ENCODE measurements at regions not wholly inside any gene's neighbourhood (a gene's known extent, or its start where the extent isn't known, plus 50 kb on each side); places are given as distances from the start of the nearest gene placed in this dataset.

GRCh38 chr20:41774291-41774690, 156.1 kb upstream of the CHD6 start:
- no peak for TF ChIP-seq CTCF (conservative IDR thresholded peaks at IDR 0.05)
- no peak for TF ChIP-seq ZFX (IDR thresholded peaks at IDR 0.05)

Measured in C4-2B (cell line).